HCT116 (cell line): ENCODE measurements at regions not wholly inside any gene's neighbourhood (a gene's known extent, or its start where the extent isn't known, plus 50 kb on each side); places are given as distances from the start of the nearest gene placed in this dataset.

Experiments
- EGR1 ChIP-seq: IDR thresholded peaks from 2 replicates; pipeline ENCODE4 v1.6.1; 2012; ENCODE audit warnings: low read depth
- EZH2 ChIP-seq: fragments of 200-600 bp; sonication (generic); IDR thresholded peaks from 2 replicates; pipeline ENCODE4 v1.6.1; 2017; ENCODE audit warnings: antibody characterized with exemption, mixed run types
- EZH2phosphoT487 ChIP-seq: fragments of 200-600 bp; IDR thresholded peaks from 2 replicates; pipeline ENCODE4 v1.6.1; 2018; ENCODE audit warnings: antibody characterized with exemption, borderline replicate concordance
- POLR2A ChIP-seq: IDR thresholded peaks from 2 replicates; pipeline ENCODE4 v1.7.0; 2011; ENCODE audit warnings: borderline replicate concordance; ENCODE audit not compliant: insufficient read depth, insufficient read length; ENCODE audit errors: extremely low read depth
- RAD21 ChIP-seq: IDR thresholded peaks from 2 replicates; pipeline ENCODE4 v1.6.1; 2012; ENCODE audit warnings: low read depth, mild to moderate bottlenecking
- REST ChIP-seq: IDR thresholded peaks from 2 replicates; pipeline ENCODE4 v1.6.1; 2012; ENCODE audit warnings: low read depth
- ZFX ChIP-seq: fragments of 450-650 bp; IDR thresholded peaks from 2 replicates; pipeline ENCODE4 v1.6.1; 2017
- TF ChIP-seq, protein P1 (sequence below), 3 experiments: fragments of 200-600 bp in 1 of 3; sonication (generic) in 1 of 3; IDR thresholded peaks in 2 of 3; conservative IDR thresholded peaks in 1 of 3; 2 replicates each; pipeline ENCODE4 v1.5.1; 2012 to 2017; ENCODE audit warnings: low read depth in 2 of 3, low read length in 2 of 3, antibody characterized with exemption in 1 of 3, borderline replicate concordance in 1 of 3, control low read depth in 1 of 3, mild to moderate bottlenecking in 1 of 3, mixed read lengths in 1 of 3, mixed run types in 1 of 3, moderate library complexity in 1 of 3; ENCODE audit not compliant: insufficient read depth in 1 of 3

- TF ChIP-seq POLR2A: no peak
- TF ChIP-seq, protein P1, sequence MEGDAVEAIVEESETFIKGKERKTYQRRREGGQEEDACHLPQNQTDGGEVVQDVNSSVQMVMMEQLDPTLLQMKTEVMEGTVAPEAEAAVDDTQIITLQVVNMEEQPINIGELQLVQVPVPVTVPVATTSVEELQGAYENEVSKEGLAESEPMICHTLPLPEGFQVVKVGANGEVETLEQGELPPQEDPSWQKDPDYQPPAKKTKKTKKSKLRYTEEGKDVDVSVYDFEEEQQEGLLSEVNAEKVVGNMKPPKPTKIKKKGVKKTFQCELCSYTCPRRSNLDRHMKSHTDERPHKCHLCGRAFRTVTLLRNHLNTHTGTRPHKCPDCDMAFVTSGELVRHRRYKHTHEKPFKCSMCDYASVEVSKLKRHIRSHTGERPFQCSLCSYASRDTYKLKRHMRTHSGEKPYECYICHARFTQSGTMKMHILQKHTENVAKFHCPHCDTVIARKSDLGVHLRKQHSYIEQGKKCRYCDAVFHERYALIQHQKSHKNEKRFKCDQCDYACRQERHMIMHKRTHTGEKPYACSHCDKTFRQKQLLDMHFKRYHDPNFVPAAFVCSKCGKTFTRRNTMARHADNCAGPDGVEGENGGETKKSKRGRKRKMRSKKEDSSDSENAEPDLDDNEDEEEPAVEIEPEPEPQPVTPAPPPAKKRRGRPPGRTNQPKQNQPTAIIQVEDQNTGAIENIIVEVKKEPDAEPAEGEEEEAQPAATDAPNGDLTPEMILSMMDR (IDR thresholded peaks at IDR 0.05 in 2 of 3, conservative IDR thresholded peaks at IDR 0.05 in 1 of 3; ENCODE audit: borderline replicate concordance in 1 of 3, insufficient read depth in 1 of 3, low read depth in 2 of 3, low read length in 2 of 3): no peak
- TF ChIP-seq EZH2: no peak
- no peak for TF ChIP-seq ZFX
- no peak for TF ChIP-seq RAD21
- no peak for TF ChIP-seq EGR1
- TF ChIP-seq EZH2phosphoT487: no peak
- TF ChIP-seq REST: no peak
These were observed 130.8 kb upstream of the NT5C1B start for GRCh38 chr2:18719978-18720775.
